A549 (cell line): ENCODE measurements at regions not wholly inside any gene's neighbourhood (a gene's known extent, or its start where the extent isn't known, plus 50 kb on each side); places are given as distances from the start of the nearest gene placed in this dataset.

Experiments used
- CTCF ChIP-seq: fragments of >200 bp; sonication (Bioruptor Twin); formaldehyde crosslinking; IDR thresholded peaks from 3 replicates; pipeline ENCODE4 v1.5.1; 2016
- FOSL2 ChIP-seq, 2 experiments: fragments of 450-650 bp in 1 of 2; fragments of >200 bp in 1 of 2; sonication (Bioruptor Twin) in 1 of 2; formaldehyde crosslinking; IDR thresholded peaks; 2 replicates each; pipeline versions ENCODE4 v1.5.0 to v1.6.1; 2016 to 2020; ENCODE audit warnings: mild to moderate bottlenecking in 1 of 2, moderate library complexity in 1 of 2
- RAD21 ChIP-seq, 2 experiments: fragments of >200 bp in 1 of 2; sonication (Bioruptor Twin) in 1 of 2; formaldehyde crosslinking in 1 of 2; IDR thresholded peaks in 1 of 2; conservative IDR thresholded peaks in 1 of 2; 2 replicates in 1 of 2; 3 replicates in 1 of 2; pipeline ENCODE4 v1.6.1; 2012 to 2018; ENCODE audit warnings: inconsistent platforms in 1 of 2
- REST ChIP-seq: fragments of 200-600 bp; sonication (generic); IDR thresholded peaks from 2 replicates; pipeline ENCODE4 v1.6.1; 2016; ENCODE audit warnings: antibody characterized with exemption, mild to moderate bottlenecking, moderate library complexity

GRCh38 chr6:125375821-125376220 is 74.1 kb upstream of the HDDC2 start:
- no peak for TF ChIP-seq FOSL2 (IDR thresholded peaks at IDR 0.05)
- TF ChIP-seq FOSL2 (CRISPR knock-in tag; IDR thresholded peaks at IDR 0.05): no peak
- no peak for TF ChIP-seq REST
- no peak for TF ChIP-seq RAD21 (conservative IDR thresholded peaks at IDR 0.05 in 1 of 2, IDR thresholded peaks at IDR 0.05 in 1 of 2)
- no peak for TF ChIP-seq CTCF
